Fibroblast of upper back skin (primary cell): ENCODE measurements at regions not wholly inside any gene's neighbourhood (a gene's known extent, or its start where the extent isn't known, plus 50 kb on each side); places are given as distances from the start of the nearest gene placed in this dataset.
"Not testable (repeated sequence)": the region's sequence is repeated elsewhere in the genome, so short reads cannot be mapped to it uniquely, and the experiment has no call there.

Experiments used
- DNase-seq: peaks from one replicate; pipeline ENCODE4 v3.0.0-alpha.2; 2013

DNA sequence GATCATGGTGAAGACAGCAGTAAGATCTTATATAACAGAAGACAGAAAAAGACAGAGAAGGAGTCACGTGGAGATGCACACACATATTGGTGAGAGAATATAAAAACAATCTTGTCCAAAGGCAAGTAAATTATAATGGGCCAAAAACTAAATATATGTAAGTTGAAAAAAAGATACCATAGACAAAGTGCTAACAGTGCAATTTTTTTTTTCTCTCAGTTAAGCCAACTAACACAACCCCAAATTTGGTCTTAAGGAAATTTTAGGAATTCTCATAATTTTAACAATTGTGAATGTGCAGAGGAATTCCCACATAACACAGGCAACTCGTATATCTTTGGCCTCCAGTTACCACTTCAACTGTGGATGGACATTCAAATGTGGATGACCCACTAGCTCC, 432.2 kb downstream of the SOX2 start:
- DNase-seq = no peak

DNA sequence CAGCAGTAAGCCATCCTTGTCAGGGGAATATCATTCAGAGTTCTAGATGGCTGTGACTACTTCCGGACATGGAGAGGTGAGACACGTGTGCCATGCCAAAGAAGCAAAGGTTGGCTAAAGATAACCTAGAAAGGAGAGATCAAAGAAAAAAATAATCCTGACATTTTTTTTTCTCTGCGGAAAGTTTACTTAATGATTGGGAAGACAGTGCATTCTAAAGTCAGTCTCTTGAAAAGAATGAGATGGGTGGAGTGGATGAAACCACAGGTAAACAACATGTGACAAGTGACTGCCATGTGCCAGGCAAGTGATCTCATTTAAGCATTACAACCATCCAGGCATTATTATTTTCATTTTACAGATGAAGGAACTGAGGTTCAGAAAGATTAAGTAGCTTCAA, 436.6 kb downstream of the SOX2 start:
- DNase-seq = no peak

DNA sequence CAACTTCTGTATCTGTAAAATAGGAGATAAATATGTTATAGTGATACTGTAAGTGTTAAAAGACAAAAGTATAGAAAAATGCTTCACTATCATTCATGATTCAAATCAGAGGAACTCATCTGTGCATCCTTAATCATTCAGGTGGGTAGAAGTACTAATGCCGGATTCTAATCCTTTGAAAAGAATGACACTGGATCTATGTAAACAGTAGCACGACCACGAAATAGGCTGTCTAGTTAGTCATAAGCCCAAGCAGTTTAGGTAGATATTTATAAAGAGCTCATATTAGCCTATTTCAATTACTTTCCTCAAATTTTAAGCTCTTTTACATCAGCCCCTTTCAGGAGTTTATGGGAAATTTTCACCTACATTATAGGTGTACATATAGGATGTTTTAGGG, 437.9 kb downstream of the SOX2 start:
- no peak for DNase-seq

DNA sequence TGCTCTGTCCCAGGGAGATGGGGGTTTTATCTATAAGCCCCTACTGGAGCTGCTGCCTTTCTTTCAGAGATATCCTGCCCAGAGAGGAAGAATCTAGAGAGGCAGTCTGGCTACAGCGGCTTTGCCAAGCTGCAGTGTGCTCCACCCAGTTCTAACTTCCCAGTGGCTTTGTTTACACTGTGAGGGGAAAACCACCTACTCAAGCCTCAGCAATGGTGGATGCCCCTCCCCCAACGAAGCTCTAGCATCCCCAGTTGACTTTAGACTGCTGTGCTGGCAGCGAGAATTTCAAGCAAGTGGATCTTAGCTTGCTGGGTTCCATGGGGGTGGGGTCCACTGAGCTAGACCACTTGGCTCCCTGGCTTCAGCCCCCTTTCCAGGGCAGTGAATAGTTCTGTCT, 444.6 kb downstream of the SOX2 start:
- not testable (repeated sequence) for DNase-seq

DNA sequence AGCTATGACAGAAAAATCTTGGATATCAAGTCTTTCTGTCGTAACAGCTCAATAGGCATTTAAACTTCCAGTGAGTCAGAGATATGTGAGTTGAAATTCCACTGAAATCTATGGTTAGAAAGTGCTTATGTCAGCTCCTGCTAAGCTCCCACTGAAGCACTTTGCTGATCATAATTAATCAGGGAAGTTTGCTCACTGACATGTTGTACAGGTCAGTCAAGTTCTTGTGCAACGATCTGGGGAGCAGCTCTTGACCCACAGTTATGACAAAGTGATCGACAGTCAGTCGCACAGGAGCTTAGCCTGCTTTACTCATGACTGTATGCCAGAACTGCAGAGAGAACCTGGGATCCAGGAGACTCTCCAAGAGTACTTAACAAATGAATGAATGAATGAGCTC, 453.5 kb downstream of the SOX2 start:
- DNase-seq = peak; percentile 34

DNA sequence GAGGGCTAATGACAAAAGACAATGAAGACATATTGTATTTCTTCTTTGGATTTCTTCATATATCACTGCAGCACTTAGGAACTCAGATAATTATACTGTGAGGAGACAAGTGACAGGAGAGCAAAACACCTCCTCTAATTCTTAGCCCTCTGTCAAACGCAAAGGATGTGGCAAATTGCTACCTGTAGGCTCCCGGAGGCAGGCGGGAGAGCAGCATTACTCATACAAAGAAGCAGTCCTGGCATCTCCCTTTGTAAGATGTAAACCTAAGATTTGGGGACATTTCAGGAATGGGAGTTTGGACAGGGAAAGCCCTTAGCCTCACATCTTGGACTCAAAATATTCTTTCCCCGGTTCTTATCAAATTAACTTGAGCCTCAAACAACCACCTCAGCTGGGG, 460.8 kb downstream of the SOX2 start:
- no peak for DNase-seq

DNA sequence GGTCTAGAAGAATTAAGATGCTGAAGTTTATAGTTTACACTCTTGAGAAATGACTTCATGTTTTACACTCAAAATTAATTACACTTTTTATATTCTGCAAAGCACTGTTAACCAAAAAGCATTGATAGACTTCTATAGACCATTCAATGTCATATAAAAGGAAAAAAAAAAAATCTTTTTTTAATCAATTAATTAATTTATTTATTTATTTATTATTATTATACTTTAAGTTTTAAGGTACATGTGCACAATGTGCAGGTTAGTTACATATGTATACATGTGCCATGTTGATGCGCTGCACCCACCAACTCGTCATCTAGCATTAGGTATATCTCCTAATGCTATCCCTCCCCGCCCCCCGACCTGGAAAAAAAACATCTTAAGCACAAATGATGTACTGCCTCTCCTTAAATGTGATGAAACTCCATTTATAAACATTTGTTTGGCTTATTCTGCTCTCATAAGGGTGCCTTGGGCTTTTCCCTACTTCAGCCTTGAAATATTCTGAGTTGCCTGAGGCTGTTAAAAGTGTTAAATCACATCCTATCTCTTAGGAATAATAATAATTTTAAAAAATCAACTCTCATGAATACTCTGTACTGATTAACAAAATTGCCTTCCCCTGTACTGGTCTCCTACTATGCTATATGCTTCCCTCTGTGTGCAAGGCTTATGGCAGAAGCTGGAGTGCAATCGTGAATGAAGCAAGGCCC, 466.9 kb downstream of the SOX2 start:
- no peak for DNase-seq

DNA sequence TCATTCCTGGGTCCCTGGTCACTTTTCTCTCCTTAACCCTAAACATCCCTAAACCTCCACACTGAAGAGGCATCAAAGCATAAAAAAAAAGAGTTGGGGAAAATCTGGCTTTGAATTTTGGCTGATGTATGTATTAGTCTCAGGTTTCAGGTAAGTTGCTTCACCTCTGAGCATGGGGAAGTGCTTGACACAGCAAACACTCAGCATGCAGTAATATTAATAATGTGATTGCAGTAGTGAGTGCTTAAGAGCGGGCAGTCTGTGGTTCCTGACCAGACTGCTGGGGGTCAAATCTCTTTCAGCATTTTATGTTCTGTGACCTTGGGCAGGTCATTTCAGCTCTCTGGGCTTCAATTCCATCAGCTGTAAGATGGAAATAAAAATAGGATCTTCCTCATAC, 467.9 kb downstream of the SOX2 start:
- DNase-seq = no peak

DNA sequence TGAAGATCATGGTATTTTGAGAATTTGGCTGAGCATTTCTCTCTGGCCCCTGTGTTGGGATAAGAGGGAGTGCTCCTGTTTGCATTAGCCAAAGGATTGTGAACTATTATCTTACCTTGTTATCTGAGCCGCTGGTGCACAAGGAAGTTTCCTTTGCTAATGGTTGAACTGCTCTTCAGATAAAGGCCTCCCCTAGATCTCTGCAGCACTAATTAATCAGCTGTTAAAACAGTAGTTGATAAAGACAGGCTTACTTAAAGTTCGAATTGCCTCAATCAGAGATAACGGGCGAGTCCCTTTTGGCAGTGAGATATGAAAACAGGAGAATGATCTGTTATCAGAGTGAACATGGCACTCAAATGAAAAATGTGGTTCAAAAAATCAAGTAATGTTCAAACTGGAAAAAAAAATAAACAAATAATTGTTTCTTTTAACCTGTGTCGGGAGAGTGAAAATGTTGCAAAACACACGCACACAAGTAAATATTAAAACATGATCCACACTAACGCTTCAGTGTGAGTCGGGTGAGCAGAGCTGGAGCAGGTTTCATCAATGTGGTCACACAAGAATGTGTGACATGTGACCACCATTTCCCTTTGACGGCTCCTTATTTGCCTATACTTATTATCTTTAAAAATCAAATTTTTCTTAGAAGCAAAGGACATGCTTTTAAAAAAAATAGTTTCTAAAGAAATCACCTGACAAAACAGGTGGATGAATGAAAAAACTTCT, 469.1 kb downstream of the SOX2 start:
- no peak for DNase-seq

DNA sequence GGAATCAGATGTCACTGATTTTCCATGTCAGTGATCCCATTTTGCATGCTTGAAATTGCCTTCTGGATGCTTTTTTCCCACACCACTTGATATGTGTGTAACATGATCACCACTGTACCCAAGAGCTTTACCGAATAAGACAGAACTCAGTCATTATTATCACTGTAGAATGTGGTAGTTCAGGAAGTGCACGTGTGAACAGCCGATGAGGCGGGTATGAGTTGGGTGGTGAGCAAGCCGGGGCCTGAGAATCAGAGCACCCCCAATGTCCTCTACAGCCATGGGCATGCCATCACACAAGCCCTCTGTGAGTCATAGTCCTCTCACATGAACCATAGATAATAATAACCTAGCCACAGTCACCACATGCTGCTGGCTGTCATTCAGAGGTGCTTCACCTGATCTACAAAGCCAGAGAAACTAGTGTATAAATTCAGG, 470.8 kb downstream of the SOX2 start:
- DNase-seq = no peak

DNA sequence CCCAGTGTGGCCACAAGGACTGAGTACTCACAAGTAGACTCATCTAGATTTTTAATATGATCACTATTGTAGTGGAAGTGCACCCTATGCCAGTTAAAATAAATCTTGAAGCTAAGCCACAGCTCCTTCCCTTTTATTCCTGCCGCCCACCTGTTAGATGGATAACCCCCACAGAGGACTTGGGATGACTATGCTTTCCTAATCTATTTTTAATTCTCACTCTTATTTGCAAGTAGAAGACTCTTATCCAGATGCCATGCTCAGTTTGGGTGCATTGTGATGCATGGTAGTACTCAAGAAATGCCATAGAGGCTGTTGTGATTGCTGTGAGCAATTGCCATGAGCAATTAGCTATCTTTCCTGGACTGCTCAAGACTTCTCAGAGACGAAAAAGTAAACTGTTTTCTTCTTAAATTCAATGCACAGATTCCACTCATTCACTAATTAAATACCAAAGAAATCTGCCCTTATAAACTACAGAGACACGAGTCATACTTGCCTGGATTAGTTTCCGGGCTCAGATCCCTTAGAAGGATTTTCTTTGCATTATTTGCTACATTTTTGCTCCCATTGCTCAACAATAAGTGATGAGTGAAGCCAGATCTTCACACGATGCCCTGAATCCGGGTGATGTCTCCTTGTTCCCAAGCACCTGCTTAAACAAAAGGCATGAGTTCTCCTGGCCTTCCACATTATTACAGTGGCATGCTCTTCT, 472.1 kb downstream of the SOX2 start:
- peak; percentile 46 for DNase-seq

DNA sequence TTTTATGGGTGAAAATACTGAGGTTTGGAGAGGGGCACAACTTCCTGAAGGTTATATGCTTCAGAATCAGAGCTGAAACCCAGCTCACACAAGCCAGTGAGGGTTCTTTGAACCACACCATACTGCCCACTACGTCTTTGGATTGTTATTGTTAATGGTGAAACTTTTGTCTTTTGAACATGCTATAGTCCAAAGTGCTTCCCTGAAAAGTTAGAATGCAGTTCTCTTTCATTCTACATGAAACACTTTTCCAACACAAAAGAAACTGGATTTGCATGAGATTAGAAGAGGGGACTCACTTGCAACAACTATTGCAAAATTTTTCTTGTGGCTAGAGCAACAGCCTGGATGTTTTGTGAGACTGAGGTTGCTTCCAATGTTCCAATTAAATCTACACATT, 473.6 kb downstream of the SOX2 start:
- no peak for DNase-seq

DNA sequence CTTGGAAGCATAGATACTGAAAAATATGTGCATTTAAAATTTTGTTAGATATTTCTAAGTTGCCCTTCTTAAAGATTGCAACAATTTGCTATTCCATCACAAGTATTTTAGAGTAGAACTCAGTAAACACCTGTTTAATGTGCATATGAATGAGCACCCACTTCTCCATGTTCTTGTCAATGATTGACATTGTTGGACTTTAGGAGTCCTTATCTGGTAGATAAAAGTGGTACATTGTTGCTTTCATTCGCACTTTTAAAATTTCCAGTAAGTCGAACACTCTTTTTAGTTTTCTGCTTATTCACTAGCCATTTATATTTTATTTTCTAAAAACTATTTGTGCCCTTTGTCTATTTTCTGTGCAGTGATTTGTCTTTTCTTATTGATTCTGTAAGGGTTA, 478.3 kb downstream of the SOX2 start:
- DNase-seq = no peak

DNA sequence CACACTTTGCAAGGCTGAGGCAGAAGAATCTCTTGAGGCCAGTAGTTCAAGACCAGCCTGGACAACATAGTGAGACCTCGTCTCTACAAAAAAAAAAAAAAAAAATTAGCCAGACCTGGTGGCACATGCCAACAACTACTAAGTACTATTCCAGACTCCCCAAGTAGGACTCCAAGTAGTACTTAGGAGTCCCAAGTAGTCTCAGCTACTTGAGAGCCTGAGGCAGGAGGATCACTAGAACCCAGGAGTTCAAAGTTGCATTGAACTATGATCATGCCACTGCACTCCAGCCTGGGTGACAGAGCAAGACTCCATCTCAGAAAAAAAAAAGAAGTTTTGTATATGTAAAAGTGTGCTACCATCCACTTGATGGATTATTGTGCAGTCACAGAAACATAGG, 486.6 kb downstream of the SOX2 start:
- no peak for DNase-seq

DNA sequence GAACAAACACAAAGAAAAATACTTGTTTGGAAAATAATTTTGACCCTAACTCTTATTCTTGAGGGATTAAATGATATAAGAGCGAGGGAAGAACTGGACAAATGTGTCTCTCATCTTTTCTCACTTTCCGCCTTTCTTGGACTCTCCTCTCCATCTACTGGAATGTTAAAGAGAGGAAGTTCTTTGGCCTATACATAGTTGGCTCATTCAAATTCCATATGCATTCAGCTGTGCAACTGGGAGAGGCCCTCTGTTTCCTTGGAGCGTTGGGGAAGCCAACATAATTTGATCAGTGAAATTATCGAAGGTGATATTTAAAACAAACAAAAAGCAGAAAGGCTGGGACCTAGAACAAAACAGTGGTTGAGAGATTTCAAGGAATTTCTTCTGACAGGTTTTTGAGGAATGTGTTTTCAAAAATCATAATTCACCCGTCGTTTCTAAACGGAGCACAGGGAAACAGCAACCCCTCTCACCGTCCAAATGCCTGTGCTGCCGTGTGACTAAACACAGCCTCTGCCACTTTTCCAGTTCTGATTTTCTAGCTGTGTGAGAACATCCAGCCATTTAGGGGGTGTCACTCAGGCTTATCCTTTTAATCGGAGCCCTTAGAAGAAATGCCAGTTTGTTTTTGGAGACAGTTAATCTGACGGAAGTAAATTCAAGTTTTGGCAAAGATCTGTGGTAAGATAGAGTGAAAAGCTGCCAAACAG, 489.9 kb downstream of the SOX2 start:
- DNase-seq = no peak

DNA sequence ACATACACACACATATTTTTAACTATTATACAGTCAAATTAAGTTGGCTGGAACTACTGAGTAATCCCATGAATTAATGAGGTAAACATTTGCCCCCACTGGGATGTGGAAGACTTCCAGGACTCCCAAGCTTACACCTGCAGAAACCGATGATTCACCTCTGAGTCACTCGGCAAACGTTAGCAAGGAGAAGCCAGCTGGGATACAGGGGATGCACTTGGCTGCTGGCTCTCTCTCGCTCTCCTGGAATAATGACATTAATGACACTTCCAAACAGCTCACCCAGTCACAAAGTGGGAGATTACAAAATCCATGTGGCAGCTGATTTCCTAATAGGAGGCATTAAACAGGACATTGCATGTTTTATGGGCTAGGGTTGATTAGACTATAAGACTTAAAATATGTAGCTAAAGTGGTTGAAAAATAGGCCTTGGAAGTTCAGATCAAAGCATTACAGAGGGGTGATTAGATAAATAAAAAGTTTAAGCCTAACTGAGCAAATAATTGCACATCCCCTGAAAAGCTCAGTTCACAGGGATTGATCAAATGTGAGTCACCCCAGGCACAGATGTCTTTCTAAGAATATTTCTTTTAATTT, 500.9 kb downstream of the SOX2 start:
- peak; percentile 86 for DNase-seq

DNA sequence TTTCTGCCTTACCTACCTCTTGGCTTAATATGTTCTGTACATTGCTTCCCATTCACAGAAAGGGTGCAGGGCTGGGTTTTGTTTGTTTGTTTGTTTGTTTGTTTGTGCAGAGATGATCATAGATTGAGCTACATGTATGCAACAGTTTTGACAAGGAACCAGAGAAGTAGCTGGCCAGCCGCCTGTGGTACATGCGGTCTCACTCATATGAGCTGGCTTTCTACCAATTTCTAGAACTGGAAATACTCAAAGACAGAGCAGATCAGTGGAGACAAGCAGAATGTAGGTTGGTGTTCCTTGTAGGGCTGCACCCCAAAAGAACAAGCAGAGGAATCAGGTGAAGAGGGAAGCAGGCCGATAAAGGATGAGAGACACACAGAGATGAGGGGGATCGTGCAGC, 502.7 kb downstream of the SOX2 start:
- DNase-seq = peak; percentile 13

DNA sequence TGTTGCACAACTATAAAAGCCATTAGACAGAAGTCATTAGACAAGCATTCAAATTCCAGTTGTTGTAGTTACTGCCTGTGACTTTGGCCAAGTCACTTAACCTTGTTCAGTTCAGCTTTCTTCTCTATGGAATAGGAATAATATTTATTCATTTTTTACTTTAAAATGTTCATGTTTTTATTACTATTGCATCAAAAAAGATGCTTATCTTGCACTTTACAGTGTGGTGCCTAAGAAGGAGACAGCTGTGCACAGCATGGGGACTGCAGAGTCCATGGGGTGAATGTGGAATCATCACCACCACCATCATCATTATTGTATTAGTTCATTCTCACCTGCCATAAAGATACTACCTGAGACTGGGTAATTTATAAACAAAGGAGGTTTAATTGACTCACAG, 504.2 kb downstream of the SOX2 start:
- DNase-seq = no peak

DNA sequence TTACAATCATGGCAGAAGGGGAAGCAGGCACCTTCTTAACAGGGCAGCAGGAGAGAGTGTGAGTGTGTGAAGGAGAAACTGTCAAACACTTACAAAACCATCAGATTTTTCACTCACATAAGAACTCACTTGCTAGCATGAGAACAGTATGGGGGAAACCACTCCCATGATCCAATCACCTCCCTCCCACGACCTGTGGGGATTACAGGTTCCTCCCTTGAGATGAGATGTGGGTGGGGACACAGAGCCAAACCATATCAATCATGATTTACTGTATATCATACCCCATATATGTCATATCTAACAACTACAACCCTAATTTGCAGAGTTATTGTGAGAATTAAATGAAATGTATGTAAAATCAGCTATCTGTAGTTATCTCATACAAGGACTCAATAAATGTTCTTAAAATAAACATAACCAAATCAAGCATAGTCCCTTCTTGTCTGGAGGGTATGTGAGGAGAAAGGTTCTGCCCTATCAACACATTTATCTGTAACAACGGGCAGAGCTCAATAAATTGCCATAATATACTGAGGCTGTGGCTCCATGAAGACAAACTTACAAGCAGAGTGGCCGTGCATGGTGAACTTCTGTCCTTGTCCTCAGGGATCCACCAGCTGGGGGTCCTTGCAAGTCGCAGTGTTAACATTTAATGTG, 504.7 kb downstream of the SOX2 start:
- DNase-seq = no peak

DNA sequence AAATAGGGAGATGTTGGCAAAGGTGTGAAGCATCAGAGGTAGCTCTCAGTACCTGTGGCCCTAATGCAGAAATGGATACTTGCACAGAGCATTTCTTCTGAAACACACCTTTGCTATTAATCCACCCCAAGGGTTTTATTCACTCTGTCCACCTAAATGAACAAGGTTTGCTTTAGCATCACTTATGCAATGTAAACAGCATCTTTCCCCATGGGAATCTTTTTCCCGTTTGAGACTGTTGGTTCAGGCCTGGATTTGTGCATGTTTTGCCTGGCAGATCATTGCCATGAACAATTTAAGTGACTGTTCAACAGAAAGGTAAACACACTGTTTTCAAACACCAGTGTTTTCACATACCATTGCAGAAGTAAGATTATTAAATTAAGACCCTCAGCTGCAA, 508.3 kb downstream of the SOX2 start:
- DNase-seq = no peak

DNA sequence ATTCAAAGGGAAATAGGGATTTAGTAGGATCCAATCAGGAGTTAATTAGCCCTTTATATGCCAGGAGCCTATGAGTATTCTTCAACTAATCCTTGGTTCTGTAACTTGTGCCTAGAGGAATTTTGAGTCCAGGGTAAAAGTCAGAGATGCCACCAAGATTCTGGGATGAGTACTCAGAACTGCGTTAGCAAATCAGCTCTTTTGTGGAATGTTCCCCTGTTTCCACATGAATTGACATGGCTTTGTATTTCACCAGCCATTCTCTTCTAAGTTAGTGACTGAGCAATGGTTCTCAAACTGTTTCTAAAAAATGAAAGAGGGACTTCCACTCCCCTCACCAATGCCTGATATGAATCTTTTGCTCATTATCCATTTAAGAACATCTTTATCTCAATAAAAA, 508.7 kb downstream of the SOX2 start:
- DNase-seq = no peak

DNA sequence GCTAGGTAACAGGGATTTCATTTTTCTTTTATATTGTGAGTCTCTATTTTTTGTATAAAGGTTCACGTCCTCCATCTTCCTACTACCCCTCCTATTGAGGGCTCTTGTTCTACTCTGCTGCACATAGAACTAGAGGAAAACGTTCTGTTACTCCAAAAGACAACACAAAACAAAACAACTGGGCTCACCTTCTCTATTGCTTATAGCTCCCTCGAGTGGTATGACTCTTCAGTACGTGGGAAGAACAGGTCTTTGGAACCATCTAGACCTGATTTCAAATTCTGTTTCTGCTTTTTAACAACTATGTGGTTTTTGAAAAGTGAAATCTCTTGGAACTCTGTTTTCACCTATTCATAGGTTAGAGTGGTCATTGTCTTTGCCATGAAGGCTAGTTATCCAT, 515.3 kb downstream of the SOX2 start:
- no peak for DNase-seq

DNA sequence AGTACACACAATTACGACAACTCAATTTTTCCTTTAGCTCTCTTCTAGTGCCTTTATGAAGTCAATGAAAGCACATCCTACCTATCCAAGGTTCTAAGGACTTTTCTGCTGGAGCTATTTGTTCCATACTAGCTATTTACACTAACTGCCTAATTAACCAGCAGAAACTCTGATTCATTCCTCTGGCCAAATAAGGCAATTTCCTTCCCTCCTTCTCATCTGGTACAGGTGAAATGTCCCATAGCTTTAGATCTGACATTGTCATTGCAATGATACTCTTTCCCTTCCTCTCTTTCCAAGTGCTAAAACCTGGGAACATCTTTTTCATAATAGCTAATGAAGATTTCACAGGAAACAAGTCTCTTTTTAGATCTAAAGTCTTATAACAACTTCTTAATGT, 521.7 kb downstream of the SOX2 start:
- DNase-seq = no peak
